Fibroblast of the conjunctiva (primary cell): ENCODE measurements at regions not wholly inside any gene's neighbourhood (a gene's known extent, or its start where the extent isn't known, plus 50 kb on each side); places are given as distances from the start of the nearest gene placed in this dataset.
A peak's percentile ranks its signal among the peaks of the same experiment; 100 is the strongest.
"Not testable (repeated sequence)": the region's sequence is repeated elsewhere in the genome, so short reads cannot be mapped to it uniquely, and the experiment has no call there.

Experiments used
- DNase-seq: peaks from one replicate; pipeline ENCODE4 v3.0.0-alpha.2; 2010; ENCODE audit warnings: low read depth

DNA sequence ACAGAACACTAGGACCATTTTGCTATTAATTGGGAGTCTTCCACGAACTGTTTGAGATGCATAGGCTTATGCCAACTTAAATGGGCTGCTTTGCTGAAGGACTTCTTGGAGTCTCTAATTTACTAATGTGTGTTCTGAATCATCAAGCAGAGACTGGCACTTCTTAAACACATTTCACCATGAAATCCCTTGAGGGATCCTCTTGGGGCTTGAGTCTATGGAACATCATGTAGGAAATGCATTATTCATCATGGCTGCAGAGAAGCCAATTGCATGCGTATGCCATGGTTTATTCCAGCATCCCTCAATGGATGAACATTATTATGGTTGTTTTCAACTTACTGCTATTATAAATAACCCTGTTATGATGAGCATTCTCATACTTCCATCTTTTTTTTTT is 73.4 kb downstream of the FGD2 start:
- no peak for DNase-seq

DNA sequence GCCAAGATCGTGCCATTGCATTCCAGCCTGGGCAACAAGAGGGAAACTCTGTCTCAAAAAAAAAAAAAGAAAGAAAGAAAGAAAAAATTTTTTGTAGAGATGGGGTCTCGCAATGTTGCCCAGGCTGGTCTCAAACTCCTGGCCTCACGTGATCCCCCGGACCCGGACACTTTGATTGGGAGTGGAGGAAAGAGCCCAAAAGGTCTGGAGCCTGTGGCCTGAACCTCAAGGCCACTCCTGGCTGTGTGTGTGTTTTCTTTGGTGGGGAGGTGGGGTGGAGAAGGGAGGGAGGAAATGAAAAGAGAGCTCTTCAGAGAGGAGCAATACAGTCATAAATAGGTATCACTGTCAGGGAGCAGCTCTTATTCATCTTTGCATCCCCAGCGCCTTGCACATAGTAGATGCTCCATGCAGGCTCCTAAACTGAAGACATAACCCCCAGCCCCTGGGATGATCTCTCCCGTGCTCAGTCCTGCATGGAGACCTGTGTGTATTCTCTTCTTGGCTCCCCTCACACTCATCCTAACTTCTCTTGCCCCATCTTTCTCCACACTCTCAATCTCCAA is 75.7 kb downstream of the FGD2 start:
- no peak for DNase-seq

DNA sequence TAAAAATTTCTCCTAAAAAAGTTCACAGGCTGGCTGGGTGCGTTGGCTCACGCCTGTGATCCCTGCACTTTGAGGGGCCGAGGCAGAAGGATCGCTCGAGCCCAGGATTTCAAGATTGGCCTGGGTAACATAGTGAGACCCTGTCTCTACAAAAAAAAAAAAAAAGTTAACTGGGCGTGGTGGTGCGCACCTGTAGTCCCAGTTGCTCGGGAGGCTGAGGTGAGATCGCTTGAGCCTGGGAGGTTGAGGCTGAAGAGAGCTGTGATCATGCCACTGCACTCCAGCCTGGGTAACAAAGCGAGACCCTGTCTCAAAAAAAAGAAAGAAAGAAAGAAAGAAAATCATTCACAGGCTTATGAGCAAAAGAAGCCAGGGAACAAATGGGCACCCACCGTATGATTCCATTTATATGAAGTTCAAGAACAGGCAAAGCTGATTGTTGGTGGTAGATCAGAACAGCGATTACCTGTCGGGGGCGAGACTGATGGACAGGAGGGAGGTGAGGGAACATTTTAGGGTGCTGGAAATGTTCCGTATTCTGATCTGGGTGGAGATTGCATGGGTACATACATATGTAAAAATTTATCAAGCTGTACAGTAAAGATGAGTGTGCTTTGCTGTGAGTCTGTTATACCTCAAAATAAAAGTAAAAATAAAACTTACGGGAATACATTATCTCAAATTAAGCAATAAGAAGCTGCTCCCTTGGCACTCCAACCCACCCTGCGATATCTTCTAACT is 77.1 kb downstream of the FGD2 start:
- DNase-seq = no peak

DNA sequence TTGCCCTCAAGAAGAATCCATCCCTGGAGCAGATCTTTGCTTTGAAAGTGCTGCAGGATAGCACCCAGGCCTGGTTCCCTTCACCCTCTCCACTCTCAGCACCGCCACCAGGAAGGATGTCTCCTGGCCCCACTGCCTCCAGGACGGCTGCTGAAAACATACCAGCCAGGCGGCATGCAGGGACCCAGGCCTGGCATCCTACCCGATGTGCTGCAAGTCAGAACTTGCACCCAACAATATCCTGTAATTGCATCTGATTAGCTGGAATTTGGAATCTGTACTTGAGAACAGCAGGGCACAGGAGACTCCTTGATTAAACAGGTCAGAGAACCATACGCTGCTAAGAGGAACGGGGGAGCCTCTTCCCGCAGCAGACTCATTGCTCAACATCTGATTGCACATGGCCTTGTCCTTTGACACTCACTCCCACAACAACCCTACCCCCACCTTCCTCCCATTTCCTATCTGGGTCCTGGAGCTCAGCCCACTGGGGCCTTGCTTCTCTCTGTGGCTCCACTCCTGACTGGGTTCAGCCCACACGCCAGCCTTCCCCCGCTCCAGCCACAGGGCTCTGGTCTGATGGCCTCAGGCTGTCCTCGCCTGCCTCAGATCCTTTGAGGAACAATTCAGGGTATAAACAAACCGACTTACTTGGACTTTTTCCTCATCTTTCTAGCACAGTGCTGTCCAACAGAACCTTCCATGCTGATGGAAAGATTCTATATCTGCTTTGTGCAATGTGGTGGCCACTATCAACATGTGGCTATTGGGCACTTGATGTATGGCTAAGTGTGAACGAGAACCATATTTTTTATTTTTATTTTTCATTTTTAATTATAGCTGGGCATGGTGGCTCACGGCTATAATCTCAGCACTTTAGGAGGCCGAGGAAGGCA is 78.0 kb downstream of the FGD2 start:
- peak; percentile 61 for DNase-seq

DNA sequence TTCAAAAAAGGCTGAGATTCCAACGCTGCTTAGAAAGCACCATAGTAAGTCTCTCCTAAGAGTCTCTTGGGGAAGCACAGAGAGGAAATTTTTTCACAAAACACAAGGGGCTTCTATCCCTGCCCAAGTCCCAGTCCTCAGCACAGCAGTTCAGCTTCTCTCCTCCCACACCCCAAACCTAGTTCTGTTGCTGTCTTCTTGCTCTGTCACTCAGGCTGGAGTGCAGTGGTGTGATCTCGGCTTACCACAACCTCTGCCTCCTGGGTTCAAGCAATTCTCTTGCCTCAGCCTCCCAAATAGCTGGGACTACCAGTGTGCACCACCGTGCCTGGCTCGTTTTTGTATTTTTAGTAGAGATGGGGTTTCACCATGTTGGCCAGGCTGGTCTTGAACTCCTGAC is 79.2 kb downstream of the FGD2 start:
- not testable (repeated sequence) for DNase-seq

DNA sequence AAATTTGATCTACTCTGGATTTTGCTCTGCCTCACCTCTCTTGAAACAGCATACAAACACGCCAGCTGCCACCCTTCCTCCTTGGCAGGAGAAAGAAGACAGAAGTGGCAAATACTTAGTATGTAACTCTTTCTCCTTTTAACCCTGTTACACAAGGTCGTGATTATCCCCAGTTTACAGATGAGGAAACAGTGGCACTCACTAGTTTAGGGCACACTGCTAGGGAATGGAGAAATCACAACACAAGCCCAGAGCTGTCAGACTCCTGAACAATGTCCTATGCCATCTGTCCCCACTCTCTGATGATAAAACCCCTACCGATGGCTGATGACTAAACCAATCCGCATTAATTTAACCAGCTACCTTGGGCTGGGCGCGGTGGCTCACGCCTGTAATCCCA is 79.7 kb downstream of the FGD2 start:
- no peak for DNase-seq

DNA sequence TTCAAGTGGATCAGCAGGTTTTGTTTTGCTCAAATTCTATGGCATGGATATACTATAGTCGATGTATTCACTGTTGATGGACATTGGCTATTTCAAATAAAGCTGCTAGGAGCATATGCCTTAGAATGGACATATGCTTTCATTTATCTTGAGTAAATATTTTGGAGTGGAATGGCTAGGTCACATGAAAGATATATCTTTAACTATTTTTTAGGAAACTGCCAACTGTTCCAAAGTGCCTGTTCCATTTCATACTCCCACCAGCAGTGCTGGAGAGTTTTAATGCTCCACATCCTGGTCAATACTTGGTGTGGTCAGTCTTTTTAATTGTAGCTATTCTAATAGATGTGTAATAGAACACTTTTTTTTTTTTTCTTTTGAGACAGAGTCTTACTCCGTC is 81.1 kb upstream of the PIM1 start:
- peak; percentile 38 for DNase-seq

DNA sequence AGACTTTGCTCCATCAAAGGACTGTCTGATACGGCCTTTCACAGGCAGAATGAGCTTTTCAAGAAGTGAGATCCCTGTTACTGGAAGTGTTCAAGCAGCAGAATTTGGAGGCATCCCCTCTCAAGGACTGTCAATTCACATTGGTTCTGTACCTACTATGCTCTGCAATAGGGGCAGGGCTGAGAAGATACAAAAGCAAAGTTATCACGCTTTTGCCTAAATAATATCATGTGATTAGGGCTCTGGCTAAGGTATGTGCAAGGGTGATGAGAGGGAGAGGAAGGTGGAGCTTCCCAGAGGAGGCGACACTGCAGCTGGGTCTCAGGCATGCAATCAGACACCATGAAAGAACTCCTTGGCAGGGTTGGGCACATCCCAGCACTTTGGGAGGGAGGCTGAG is 80.2 kb upstream of the PIM1 start:
- no peak for DNase-seq

DNA sequence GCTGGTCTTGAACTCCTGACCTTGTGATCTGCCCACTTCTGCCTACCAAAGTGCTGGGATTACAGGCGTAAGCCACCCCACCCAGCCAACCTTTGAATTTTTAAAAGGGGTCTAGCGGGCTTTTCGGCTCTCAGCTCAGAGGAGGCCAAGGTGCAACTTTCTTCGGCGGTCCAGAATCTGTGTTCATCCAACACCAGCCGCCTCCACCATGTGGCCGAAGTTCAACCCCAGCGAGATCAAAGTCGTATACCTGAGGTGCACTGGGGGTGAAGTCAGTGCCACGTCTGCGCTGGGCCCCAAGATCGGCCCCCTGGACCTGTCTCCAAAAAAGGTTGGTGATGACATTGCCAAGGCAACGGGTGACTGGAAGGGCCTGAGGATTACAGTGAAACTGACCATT is 78.8 kb upstream of the PIM1 start:
- not testable (repeated sequence) for DNase-seq

DNA sequence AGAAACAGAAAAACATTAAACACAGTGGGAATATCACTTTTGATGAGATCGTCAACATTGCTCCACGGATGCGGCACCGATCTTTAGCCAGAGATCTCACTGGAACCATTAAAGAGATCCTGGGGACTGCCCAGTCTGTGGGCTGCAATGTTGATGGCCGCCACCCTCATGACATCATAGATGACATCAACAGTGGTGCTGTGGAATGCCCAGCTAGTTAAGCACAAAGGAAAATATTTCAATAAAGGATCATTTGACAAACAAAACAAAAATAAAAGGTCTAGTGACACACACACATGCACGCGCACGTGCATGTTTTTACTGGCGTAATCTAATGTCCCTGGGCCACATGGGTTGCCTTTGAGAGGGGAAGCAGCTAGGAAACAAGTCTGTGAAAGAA is 78.4 kb upstream of the PIM1 start:
- not testable (repeated sequence) for DNase-seq

DNA sequence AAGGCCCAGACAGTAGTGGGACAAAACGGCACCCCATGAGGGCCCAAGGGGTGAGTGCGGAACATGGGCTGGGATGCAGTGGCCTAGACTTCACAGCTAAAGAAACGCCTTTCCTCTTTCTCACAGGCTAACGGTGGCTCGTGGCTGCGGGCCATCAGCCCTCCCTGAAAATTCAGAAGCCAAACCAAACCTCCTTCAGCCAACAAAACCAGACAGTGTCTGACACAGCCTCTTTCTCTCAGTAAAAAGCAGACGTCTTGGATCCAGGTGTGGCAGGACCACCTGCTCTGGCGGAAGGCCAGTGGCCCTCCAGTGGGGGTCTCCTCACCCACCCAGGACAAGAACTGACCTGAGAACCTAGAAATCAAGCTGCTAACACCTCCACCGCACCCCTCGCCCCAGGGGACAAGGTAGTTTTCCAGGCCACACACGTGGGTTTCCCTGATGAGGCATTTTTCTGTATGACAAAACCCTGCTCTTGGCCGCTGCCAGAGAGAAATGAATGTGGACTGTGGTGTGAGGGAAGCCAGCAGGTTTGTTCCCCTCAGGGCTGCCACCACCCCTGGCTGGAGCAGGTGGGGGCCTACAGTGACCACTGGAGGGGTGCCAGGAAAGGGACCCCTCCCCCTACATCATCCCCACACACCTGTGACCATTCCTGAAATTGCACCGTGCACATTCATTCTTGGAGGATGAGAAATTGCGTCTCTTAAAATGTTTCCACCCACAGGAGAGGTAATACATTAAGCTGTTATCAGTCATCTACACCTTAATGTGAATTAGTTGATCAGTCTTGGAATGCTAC is 76.8 kb upstream of the PIM1 start:
- DNase-seq = no peak

DNA sequence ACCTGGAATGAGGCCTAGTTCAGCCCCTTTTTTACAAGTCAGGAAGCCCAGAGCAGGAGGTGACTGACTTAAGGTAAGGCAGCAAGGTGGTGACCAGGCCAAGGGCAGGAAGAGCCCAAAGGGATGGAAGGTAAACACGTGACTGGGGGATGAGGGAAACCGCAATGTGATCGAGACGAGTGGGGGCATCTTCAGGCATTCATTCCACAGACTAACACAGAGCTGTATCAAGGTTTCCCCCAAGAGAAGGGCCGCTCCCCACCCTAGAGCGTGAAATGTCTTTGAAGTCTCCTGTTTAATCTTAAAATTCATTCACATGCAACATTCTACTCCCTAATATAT is 76.3 kb upstream of the PIM1 start:
- DNase-seq = no peak

DNA sequence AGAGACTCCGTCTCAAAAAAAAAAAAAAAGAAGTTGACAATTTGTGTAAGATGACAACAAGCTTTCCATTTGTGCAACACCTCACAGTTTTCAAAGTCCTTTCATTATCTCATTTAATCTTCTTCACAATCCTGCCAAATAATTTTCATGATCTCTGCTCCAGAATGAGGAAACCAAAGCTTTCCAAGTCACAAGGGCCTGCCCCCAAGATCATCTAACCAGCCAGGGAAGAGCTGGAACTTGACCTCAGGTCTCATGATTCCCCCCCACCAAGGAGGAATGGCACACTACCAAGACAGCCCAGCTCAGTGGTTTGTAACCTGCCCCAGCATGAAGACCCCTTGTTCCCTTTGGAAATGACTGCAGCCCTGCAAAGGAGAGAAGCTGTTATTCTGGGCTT is 74.0 kb upstream of the PIM1 start:
- DNase-seq = no peak

DNA sequence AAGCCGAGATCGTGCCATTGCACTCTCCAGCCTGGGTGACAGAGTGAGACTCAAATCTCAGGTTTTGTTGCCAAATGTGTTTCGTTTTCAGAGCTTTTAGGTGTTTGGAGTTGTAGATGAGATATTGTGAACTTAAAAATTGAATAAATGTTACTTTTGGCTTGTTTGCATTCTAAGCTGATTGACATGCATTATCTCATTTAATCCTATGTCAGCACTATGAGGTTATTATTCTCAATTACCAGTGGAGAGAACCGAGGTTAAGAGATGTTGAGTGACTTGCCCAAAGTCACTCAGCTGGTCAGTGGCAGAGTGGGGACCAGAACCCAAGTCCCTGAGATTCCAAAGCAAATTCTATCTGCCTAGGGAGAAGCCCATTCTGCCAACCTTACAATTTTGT is 72.6 kb upstream of the PIM1 start:
- DNase-seq = no peak

DNA sequence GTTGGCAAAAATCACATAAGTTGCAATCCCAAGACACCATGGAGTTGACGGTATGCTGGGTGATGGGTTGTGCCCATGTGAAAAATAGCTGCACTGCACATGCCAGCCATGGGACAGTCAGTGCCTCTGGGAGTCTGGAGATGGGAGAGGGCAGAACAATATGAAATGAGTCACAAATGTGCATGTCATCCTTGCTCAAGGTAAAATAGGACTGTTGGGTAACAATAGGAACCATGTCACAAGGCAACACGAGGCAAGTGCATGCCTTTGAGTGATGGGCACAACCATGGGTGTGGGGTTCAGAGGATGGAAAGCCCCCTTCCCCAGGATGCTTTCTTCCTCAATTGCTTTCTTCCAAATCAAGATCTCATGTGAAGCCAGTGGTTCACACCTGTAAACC is 70.5 kb upstream of the PIM1 start:
- no peak for DNase-seq

DNA sequence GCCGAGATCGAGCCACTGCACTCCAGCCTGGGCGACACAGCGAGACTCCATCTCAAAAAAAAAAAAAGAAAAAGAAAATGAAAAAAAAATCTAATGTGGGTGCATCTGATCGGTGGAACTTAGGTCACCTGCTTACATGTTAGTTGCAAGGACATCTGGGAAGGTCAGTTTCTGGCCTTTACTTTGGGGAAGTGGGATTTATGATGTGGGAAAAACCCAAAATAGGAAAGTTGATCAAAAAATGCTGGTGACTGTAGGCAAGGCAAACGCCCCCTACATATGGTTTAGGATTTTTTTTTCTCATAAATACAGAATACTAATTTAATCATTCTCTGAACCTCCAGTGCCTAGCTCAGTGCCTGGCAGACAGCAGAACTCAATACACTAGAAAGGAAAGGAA is 69.2 kb upstream of the PIM1 start:
- DNase-seq = no peak

DNA sequence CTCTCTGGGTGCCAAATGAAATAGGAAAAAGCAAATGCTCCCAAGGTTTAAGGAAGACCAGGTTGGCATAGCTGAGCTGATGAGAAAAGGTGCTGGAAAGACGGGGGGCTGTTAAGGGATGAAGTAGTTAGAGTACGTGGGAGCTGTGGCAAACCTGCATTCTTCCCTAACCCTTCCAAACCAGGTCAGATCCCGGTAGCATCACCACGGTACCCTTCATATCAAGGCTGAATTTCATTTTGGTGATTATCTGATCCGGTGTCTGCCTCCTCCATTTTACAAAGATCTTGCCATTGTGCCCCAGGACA is 68.0 kb upstream of the PIM1 start:
- no peak for DNase-seq

DNA sequence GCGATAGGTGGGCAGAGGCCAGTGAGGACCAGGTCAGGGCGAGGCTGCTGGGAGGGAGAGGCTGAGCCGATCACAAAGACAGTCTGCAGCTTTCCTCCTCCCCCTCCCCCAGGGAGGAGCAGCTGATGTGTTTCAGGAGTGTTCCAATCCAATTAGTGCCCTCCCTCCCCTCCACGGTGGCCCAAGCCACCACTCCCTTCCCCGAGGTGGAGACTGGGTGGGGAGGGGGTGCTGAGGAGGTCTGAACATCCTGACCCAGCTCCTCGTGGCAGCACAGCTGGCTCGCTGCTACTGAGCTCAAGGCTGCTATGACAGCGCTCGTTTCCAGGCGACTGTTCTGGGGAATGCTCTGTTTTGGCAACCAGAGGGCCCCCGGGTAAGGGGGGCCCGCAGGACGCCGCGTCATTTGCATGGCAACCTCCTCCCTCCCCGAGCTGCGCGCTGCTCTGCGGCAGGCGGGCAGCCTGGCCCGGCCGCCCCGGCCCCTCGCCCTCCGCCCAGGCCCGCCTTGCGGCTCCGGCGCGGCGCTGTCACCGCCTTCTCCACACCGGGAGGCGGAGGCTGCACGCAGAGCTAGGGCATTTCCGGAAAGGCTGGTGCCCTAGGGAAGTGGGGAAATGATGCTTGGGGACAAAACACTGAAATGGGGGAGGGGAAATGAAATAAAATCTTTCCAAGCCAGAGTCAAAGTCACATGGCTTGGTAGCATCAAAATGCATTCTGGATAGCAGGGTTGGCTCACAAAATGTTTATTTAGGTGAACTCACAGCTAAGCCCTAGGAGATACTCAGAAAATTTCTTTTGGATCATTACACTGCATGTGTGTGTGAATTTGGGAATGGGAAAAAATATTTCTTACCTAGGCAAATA is 67.4 kb upstream of the PIM1 start:
- DNase-seq = peak; percentile 86

DNA sequence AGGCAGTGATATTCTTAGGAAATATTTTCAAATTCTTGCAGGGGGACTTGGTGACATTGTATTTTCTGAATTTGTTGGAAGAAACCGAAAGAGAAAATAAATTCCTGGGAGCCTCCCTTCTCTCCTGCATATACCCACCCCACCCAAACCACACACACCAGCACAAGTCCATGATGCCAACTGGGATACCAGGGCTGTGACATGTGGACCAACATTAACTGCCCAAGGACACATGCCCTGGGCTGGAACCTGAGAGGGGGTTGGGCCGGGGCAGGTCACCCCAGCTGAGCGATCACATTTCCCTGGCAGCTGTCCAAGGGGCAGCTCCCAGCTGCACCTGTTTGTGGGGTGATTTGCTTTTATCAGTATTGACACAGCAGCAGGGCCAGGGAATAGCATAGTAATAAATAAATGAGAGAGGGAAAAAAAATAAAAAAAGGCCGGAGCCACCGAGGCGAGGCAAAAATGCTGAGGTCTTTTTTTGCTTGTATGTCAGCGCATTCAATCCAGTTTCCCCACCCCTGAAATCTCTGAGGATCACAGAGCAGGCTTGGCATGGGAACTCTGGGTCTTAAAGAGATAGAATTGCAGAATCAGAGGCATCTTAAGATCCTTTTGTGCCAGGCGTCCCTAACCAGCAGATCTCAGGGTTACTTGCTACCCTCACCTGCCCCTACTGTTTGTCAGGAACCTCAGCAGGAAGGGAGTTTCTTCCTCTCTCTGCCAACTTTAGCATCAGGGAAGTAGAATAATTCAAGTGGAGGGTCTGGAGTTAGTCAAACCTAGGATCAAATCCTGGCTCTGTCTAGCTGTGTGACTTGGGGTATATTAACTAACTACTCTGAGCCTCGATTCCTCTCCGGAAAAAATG is 66.5 kb upstream of the PIM1 start:
- DNase-seq = no peak

DNA sequence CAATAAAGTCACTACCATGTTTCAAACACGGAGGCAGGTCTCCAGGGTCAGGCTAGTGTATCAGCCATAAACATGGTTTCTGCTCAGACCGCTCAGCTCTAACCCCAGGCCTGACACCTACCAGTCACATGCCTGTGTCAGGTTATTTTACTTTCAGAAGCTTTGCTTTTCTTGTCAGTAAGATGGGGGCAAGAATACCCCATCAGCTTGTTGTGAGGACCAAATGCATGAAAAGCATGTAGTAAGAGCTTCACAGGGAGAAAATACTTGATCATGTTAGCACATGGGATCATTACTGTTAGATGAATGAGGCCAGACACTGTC is 65.2 kb upstream of the PIM1 start:
- no peak for DNase-seq
